Cerebellar cortex (tissue), 1 donor: ENCODE measurements at regions not wholly inside any gene's neighbourhood (a gene's known extent, or its start where the extent isn't known, plus 50 kb on each side); places are given as distances from the start of the nearest gene placed in this dataset.
"Not testable (repeated sequence)": the region's sequence is repeated elsewhere in the genome, so short reads cannot be mapped to it uniquely, and the experiment has no call there.

ENCODE experiments used
- DNase-seq: peaks from one replicate; pipeline ENCODE4 v3.0.0-alpha.2; 2015; ENCODE audit warnings: low spot score

GRCh38 chr7:150101282-150101681 lies 221.9 kb upstream of the LRRC61 start:
- not testable (repeated sequence) for DNase-seq

- DNase-seq = not testable (repeated sequence)
Observed at GRCh38 chr7:150107283-150107682, 215.9 kb upstream of the LRRC61 start.

GRCh38 chr7:150110375-150110820 lies 212.8 kb upstream of the LRRC61 start:
- DNase-seq = not testable (repeated sequence)

- DNase-seq = not testable (repeated sequence)
Observed at GRCh38 chr7:150110882-150111281, 212.3 kb upstream of the LRRC61 start.

- DNase-seq = not testable (repeated sequence)
Observed at GRCh38 chr7:150111373-150112139, 211.6 kb upstream of the LRRC61 start.

- not testable (repeated sequence) for DNase-seq
Observed at GRCh38 chr7:150113301-150113700, 209.9 kb upstream of the LRRC61 start.

- not testable (repeated sequence) for DNase-seq
Observed at GRCh38 chr7:150114591-150114990, 208.6 kb upstream of the LRRC61 start.

GRCh38 chr7:150119966-150120365 lies 203.2 kb upstream of the LRRC61 start:
- not testable (repeated sequence) for DNase-seq

- DNase-seq = not testable (repeated sequence)
Observed at GRCh38 chr7:150125831-150126230, 197.3 kb upstream of the LRRC61 start.

GRCh38 chr7:150134451-150134850 lies 188.7 kb upstream of the LRRC61 start:
- DNase-seq = not testable (repeated sequence)

GRCh38 chr7:150135620-150136190 lies 187.4 kb upstream of the LRRC61 start:
- DNase-seq = peak; percentile 70

- DNase-seq = not testable (repeated sequence)
Observed at GRCh38 chr7:150139840-150140239, 183.3 kb upstream of the LRRC61 start.

GRCh38 chr7:150141525-150142345 lies 181.4 kb upstream of the LRRC61 start:
- DNase-seq = peak; percentile 88

GRCh38 chr7:150146124-150146523 lies 177.0 kb upstream of the LRRC61 start:
- DNase-seq = not testable (repeated sequence)

GRCh38 chr7:150147524-150147923 lies 175.6 kb upstream of the LRRC61 start:
- DNase-seq = not testable (repeated sequence)

GRCh38 chr7:150156015-150156414 lies 167.1 kb upstream of the LRRC61 start:
- DNase-seq = not testable (repeated sequence)

GRCh38 chr7:150158696-150159095 lies 164.5 kb upstream of the LRRC61 start:
- DNase-seq = not testable (repeated sequence)

GRCh38 chr7:150169515-150169914 lies 153.6 kb upstream of the LRRC61 start:
- DNase-seq = not testable (repeated sequence)

- DNase-seq = not testable (repeated sequence)
Observed at GRCh38 chr7:150169943-150170490, 153.1 kb upstream of the LRRC61 start.

- DNase-seq = not testable (repeated sequence)
Observed at GRCh38 chr7:150183602-150184001, 139.6 kb upstream of the LRRC61 start.

GRCh38 chr7:150189963-150190362 lies 133.2 kb upstream of the LRRC61 start:
- not testable (repeated sequence) for DNase-seq

- DNase-seq = not testable (repeated sequence)
Observed at GRCh38 chr7:150192541-150192940, 130.6 kb upstream of the LRRC61 start.
